ENCODE measurements at regions not wholly inside any gene's neighbourhood (a gene's known extent, or its start where the extent isn't known, plus 50 kb on each side); places are given as distances from the start of the nearest gene placed in this dataset.
A peak's percentile ranks its signal among the peaks of the same experiment; 100 is the strongest.

- no peaks in the 10 kb centered on the region for H3K36me3 ChIP-seq (replicated peaks)
- peak; percentile 96 for DNase-seq
- in situ Hi-C loops (cut with HindIII; ENCODE audit: low pct_ligation_motif_present, low sequenced_read_pairs): no loop called here
- H3K27me3 ChIP-seq (replicated peaks): no peaks in the 10 kb centered on the region
- H3K27ac ChIP-seq: peak overlapping the region; percentile 90
- no peak for TF ChIP-seq CTCF (IDR thresholded peaks at IDR 0.05; ENCODE audit: low read depth, low read length, missing control alignments)
- H3K4me3 ChIP-seq (ENCODE audit: low read depth, low read length): no peak overlapping the region
Observed at GRCh38 chr12:75705749-75706711, 194.6 kb upstream of the KRR1 start.

GRCh38 chr12:75704664-75705063, 193.3 kb upstream of the KRR1 start:
- no peak overlapping the region for H3K4me3 ChIP-seq (ENCODE audit: low read depth, low read length)
- in situ Hi-C loops (cut with HindIII; ENCODE audit: low pct_ligation_motif_present, low sequenced_read_pairs): no loop called here
- TF ChIP-seq CTCF (IDR thresholded peaks at IDR 0.05; ENCODE audit: low read depth, low read length, missing control alignments): no peak
- peak overlapping the region; percentile 90 for H3K27ac ChIP-seq
- DNase-seq: peak; percentile 71
- no peaks in the 10 kb centered on the region for H3K27me3 ChIP-seq (replicated peaks)
- H3K36me3 ChIP-seq (replicated peaks): no peaks in the 10 kb centered on the region

GRCh38 chr12:75704208-75704607, 192.8 kb upstream of the KRR1 start:
- DNase-seq: no peak
- Histone ChIP-seq H3K4me3 (ENCODE audit: low read depth, low read length) (no peak overlapping the region), H3K36me3 (replicated peaks) (no peaks in the 10 kb centered on the region), H3K27ac (peak overlapping the region; percentile 90), H3K27me3 (replicated peaks) (no peaks in the 10 kb centered on the region)
- no peak for TF ChIP-seq CTCF (IDR thresholded peaks at IDR 0.05; ENCODE audit: low read depth, low read length, missing control alignments)
- in situ Hi-C loops (cut with HindIII; ENCODE audit: low pct_ligation_motif_present, low sequenced_read_pairs): no loop called here

GRCh38 chr12:75703131-75703530, 191.7 kb upstream of the KRR1 start:
- Histone ChIP-seq H3K4me3 (ENCODE audit: low read depth, low read length) (no peak overlapping the region), H3K36me3 (replicated peaks) (no peaks in the 10 kb centered on the region), H3K27ac (no peak overlapping the region), H3K27me3 (replicated peaks) (no peaks in the 10 kb centered on the region)
- no peak for TF ChIP-seq CTCF (IDR thresholded peaks at IDR 0.05; ENCODE audit: low read depth, low read length, missing control alignments)
- no peak for DNase-seq
- in situ Hi-C loops (cut with HindIII; ENCODE audit: low pct_ligation_motif_present, low sequenced_read_pairs): no loop called here

GRCh38 chr12:75702477-75703093, 191.2 kb upstream of the KRR1 start:
- in situ Hi-C loops (cut with HindIII; ENCODE audit: low pct_ligation_motif_present, low sequenced_read_pairs): no loop called here
- Histone ChIP-seq H3K36me3 (replicated peaks) (no peaks in the 10 kb centered on the region), H3K4me3 (ENCODE audit: low read depth, low read length) (no peak overlapping the region), H3K27me3 (replicated peaks) (no peaks in the 10 kb centered on the region), H3K27ac (no peak overlapping the region)
- no peak for DNase-seq
- TF ChIP-seq CTCF (IDR thresholded peaks at IDR 0.05; ENCODE audit: low read depth, low read length, missing control alignments): no peak
